ENCODE measurements at regions not wholly inside any gene's neighbourhood (a gene's known extent, or its start where the extent isn't known, plus 50 kb on each side); places are given as distances from the start of the nearest gene placed in this dataset.

DNA sequence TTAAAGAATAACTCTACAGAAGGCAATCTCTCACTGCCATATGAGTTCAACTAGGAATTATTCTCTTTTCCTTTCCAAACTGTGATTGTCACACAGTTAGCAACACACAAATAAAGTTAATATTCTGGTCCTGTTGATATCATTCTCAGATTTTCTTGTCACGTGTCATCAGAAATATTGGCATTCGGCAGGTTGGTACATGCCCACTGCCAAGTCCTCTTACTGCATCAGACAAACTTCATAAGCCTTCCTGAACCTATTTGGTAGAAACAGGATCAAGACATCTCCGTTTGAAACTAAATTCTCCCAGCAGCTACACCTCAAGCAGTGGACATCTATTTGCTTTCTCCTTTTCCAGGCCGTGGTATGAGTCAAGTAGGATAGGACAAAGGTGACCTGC lies 177.9 kb upstream of the SOX2 start:
- TF ChIP-seq, protein P1, sequence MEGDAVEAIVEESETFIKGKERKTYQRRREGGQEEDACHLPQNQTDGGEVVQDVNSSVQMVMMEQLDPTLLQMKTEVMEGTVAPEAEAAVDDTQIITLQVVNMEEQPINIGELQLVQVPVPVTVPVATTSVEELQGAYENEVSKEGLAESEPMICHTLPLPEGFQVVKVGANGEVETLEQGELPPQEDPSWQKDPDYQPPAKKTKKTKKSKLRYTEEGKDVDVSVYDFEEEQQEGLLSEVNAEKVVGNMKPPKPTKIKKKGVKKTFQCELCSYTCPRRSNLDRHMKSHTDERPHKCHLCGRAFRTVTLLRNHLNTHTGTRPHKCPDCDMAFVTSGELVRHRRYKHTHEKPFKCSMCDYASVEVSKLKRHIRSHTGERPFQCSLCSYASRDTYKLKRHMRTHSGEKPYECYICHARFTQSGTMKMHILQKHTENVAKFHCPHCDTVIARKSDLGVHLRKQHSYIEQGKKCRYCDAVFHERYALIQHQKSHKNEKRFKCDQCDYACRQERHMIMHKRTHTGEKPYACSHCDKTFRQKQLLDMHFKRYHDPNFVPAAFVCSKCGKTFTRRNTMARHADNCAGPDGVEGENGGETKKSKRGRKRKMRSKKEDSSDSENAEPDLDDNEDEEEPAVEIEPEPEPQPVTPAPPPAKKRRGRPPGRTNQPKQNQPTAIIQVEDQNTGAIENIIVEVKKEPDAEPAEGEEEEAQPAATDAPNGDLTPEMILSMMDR (IDR thresholded peaks at IDR 0.05; ENCODE audit: low read depth, low read length) = no peak
- no peak for TF ChIP-seq EZH2phosphoT487 (IDR thresholded peaks at IDR 0.05; ENCODE audit: low read depth)

Data from OCI-LY3 (cell line).